ENCODE measurements at regions not wholly inside any gene's neighbourhood (a gene's known extent, or its start where the extent isn't known, plus 50 kb on each side); places are given as distances from the start of the nearest gene placed in this dataset.
A peak's percentile ranks its signal among the peaks of the same experiment; 100 is the strongest.
"Not testable (repeated sequence)": the region's sequence is repeated elsewhere in the genome, so short reads cannot be mapped to it uniquely, and the experiment has no call there.

DNA sequence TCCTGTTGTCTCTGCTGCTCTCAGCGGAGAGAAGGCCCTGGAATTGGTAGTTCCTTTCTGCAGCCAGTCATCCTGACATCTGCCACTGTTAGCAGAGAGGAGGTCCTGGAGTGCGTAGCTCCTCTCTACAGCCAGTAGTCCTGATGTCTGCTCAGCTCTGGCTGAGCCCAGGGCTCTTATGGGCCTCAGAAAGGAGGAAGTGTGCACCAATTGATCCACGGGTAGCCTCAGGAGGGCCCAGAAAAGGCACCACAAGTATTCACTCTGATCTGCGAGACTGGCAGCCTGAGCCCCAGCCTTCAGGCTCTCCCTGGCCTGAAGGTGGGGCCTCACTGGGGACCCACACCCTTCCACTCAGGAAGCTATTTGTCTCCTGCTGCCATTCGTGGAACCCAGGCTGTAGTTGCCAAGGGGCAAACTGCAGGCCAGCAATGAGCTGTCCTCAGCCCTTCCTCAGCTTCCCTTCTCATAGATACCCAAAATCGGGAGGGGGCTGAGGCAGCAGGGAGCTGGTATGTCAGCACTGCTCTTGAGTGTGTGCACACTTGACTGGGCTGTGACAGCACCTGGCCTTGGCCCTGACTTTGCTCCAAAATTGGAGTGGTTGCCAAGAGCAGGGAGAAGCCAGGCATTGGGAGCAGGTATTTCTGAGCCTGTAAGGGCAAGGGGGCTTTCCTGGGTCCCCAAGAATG is 1049.5 kb upstream of the ACO1 start:
- no peak for DNase-seq

DNA sequence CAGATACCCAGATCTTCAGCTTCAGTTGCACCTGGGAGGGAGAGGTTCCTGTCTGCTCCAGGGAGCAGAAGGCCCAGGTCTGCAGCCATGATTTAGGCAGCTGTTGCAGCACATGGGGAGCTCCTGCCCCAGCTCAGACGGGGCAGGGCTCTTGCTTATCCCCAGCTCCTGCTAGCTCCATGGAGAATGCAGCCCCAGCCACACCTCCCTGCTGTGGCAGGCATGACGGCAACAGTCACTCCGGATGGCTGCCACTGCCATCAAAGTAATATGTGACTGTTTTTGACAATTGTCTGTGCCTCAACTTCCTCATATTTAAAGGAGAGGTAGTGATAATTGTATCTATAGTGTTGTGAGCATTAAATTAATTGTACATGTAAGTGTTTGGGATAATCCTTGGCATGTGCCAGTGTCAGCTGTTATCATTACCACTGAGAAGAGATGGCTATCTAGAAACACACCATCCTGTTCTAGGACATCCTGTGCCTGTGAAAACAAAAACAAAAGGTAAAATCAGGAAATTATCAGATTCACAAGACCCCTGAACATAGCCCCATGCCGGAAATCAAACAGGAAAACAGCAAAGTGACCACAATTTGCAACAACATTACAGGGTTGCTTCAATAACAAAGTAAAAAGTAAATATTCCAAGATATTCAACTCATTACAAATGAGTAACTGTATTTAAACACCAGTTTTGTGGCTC is 1048.8 kb upstream of the ACO1 start:
- no peak for DNase-seq

DNA sequence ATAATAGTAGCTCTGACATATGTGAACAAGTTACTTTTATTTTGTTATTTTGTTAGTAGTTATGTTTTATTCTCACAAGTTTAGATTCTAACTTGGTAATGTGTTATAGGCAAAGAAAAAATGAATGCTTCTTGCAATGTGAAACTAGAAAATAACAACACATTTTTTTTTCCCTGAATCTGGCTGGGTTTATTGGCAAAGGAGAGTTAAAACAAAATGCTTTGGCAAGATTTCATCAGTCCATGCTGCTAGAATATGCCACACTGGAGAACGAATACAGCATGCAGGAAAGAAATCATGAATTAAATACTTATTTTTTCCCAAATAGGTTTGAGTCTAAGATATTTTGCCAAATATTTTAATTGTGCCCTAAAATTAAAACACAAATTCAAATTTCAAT is 1048.1 kb upstream of the ACO1 start:
- DNase-seq: no peak

DNA sequence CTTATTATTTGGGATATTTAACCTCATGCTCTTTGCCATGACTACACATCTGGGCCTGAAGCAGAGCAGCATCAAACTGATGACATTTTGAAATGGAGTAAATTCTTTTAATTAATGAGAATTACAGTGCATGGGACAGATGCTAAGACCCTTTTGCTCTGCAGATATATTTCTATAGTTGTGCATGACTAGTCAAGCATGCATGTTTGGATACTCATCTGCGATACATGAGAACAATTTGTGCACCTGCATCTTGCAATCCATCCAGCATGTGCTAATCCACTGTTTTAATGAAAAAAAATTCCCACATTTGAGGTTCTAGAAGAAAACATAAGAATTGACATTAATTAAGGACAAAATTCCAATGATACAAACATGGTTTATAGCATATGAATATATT is 1047.6 kb upstream of the ACO1 start:
- no peak for DNase-seq

DNA sequence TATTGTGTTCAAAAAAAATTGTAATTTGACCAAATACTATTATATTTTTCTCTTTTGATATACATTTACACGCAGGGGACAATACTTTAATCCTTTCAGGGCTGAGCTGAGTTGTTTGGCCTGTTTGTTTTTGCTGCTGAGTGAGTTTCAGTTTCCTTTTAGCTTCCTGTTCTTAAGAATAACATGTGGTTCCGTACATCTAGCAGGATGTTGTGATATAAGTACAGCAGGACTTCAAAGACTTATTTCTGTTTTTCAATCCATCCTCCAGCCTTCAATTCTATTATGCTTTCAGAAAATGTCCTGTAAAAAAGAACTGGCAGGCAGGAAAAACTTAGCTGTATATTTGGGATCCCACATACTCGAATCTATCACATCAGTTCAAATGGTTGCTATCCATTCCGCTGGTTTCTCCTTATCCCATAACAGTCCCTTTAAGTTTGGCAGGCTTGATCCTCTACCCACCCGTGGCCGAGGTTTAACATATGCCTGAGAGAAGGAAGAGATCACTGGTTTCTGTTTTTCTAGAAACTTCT is 1037.3 kb upstream of the ACO1 start:
- peak; percentile 68 for DNase-seq

DNA sequence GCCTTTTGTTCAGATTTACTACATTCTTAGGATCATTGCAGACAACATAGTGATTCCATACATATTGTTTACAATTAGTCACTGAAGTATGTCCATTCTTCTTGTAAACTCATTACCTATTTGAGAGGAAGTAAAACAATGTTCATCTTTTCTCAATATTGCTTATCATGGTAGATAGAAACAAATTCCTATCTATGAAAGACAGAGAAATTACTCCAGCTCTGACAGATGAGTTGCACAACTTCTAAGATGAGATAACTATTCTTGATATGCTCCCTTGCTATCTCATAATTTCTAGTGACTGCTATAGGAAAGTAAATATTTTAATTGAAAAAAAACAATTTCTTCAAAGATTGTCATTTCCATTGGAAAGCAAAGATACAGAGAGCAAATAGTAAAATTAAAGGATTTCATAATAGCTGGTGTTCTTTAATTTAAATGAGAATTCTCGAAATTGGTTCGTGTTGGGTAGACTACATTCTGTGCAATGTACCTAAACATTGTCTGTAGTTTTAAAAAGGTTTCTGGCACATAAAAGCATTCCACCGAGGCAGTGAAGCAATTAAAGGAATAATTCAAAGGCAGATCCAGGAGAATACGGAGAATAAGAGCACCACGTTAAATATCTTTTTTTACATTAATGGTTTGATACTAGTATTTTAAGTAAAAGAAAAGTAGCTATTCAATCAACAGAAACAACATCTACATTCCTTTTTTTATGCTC is 1029.1 kb upstream of the ACO1 start:
- DNase-seq: no peak

DNA sequence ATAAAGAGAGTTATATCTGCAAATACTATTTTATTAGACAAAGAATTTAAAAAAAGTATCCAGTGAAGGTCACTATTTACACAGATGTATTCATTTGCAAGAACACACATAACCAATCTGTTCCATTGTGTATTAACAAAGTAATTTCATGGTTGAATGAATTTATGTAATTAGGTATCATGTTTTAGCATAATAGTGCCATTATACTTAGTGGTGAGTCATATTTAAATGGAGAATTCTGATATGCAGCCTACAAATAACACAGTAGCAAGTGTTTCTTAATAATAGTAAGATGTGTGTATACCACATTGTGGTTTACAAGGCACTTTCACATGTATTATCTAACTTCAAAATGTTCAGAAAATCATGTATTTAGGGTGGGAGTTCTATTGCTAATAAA is 1028.5 kb upstream of the ACO1 start:
- no peak for DNase-seq

DNA sequence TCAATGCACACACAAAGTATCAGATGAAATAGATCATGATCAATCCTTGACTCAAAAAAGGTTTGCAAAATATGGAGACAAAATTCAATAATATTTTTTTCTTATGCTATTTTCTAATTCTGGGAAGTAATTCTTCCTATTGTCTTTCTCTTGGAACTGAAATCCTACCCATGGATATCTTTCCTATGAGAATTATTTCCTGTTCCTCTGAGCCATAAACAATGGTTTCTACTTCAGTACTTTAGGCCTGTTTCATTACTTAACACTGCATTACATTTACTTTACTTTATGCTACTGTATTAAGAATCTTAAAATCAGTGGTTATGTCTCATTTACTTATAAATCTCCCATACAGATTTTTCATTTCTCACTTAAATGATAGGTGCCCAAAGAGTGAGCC is 1025.4 kb upstream of the ACO1 start:
- no peak for DNase-seq

DNA sequence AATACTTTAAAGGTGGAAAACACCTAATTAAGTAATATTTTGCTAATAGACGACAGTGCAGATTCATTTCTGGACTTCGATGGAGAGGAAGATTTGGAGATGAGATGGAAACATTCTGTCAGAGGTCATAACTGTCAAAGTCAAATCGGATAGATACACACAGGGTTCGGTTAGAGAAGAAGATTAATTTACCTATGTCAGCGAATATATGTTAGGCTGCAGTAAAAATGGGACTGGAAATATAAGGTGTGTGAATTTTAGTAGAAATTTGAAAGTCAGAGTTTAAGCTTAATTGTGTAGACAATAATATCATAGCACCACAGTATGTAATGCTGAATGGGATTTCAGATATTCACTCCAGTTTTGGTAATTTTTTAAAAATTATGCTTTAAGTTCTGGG is 1020.3 kb upstream of the ACO1 start:
- DNase-seq: no peak

DNA sequence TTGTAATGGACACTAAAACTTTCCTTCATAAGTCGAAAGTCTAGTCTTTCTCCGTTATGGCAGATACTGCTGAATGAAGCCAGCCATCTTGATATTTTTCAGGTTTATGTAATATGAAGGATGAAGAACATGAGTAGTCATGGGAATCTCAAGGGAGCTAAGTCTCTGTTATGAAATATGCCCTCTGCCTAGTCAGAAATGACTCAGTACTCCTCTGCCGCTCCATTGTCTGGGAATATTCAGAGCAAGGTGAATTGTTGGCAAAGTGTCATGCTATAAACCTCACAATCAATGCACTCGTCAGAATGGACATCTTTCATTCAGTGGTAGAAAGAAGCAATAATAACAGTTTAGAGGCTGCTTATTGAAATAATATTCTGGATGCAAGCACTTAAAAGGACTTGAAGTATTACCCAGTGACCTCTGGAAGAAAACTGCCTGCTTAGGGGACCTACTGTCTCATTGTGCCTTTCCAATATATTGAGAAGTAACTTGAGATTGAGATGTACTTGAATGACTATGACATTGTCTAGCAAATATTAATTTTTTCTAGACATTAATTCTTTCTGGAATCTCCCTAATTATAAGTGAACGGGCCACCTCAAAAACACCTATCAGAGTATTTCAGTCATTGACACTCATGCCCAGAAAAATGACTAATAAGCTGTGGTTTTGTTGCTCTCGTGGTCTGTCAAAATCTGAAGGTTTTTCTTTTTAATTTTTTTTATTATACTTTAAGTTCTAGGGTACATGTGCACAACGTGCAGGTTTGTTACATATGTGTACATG is 1011.5 kb upstream of the ACO1 start:
- DNase-seq: no peak

DNA sequence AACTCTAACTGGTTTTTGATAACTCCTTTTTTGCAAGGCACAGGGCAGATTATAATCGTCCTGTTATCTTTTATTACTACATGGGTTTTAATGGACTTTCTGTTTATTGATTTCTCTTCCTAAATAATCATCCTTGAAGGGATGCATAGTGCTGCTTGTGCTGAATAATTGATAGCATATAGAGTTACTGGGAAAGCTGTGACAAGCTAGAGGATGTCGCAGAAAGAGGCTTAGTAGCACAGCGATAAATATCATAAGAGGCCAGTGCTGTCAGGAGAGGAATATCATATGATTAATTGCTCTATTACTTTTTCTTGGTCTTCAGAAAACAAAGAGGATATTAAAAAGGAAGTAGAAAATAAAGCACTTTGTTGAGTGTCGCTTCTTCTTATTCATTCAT is 1007.1 kb upstream of the ACO1 start:
- no peak for DNase-seq

DNA sequence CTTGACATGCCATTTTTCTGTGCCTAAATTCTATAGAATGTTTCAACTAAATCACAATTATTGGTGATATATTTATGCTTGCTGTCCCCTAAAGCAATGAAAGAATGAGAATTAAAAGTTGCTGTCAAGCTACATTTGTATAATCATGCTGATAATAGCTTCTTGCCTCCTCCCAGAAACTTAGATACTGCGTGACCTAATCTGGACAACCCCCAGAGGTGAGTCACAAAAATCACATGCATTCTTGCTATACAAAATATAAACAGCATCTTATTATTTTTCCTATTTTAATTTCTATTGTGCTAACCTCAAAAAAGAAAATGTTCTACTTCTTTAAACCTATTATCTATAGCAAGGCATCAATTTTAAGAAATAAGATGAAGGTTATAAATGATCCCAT is 995.8 kb upstream of the ACO1 start:
- no peak for DNase-seq

DNA sequence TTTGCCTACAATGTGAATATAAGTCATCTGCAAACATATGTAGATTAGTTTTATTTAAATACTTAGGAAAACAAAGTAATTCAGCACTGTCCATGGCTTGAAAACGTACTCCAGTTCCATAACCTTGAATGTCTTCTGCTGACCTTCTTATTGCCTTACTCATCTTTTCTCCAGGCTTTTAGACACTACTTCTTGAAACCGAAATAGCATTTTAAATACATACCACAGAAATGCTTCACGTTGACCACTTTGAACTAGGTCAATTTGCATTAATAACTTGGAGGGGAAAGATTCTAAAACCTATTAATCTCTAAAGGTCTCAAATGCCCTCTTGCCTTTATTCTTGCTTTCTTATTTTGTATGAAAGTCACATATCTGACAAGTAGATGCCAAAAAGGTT is 995.4 kb upstream of the ACO1 start:
- DNase-seq: no peak

DNA sequence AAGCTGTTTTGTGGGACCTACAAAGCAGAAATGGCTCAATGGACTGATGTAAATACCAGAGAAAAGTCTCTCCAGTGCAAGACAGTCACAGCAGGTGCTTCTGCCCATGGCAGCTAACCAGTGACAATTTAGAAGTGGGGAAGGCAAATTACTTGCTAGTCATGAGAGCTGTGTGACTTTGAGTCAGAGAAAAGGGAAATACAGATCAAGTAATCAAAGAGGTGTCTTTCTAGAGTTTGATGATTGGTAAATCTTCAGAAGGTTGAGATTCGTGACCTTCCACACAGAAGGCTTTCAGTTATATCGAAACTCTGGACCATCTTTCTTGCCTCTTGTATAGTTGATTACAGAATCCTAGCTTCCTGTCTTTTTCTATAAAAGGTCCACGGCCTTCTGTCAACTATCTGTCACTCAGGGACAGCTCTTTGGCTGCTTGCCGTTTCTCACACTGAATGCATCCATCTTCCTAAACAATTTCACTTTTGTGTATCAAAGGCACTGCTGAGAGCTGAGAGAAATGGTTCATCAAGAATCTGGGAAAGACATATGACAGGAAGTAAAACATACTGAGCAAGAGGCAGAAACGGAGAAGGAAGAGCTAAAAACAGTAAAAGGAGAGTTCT is 993.9 kb upstream of the ACO1 start:
- DNase-seq: no peak

DNA sequence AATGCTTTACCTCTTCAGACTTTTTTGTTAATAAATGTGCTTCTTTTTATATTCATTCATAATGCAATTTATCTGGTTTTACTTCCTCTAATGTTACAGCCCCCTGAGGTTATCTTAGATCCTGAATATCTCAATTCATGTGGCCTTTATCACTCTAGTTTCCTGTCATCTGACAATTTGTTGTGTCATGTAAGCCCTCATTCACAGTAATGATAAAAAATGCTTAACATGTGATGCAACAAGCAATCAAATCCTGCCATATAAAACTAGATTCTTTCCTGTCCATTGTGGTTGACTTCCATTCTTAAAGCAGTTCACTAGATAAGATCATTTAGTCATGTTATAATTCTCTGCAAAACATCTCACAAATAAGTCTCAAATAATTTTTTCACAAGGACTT is 991.2 kb upstream of the ACO1 start:
- no peak for DNase-seq

DNA sequence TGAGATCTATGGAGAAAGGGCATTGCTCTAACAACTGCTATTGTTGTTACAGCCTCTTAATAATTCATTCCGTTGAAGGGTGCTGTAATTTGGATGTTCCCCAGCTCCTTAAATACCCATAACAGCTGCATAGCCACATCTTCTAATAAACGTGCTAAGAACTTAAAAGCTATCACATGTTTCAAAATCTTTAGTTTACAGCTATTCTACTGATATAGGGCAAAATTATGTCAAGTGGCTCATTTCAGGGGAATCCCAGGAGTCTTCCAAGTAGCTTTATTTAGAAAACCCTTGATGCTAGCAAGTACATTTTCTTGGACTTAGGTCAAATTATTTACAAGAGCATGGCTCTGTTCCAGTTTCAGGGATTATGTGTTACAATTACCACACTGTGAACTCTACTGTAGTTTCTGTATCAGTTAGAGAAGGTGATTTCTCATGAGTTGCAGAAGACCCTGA is 990.4 kb upstream of the ACO1 start:
- DNase-seq: no peak

DNA sequence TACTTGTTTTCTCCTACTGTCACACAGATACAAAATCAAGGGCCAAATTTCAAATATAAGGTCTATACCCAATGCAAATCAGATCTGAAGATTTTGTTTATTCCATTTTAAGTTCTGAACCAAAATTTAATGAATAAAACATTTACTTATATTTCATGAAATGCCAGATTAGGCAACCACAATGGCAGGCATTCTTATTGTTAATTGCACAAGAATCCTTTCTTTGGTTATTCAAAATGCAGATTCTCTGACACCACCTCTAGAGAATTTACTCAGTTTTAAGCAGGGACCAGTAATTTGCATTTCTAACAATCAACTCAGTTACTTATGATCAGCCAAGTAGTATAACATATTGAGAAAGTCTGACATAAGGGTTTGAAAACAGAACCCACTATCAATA is 972.4 kb upstream of the ACO1 start:
- DNase-seq: no peak

DNA sequence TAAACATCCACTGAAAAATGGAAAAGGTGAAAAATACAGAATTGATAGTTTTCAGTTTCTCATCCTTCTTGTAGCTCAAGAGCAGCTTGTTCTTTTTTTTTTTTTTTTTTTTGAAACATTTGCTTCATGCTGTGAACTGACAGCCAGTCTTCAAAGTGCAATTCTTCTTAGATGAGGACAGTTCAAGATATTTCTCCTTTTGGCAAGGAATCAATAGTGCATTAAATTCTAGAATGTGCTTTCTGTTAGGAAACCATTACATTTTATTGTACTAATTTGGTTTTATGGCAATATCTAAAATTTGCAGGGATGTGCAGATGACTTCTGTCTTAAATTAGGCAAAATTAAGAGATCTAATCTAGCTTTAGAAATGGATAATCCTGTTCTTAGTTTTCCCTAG is 969.3 kb upstream of the ACO1 start:
- DNase-seq: no peak

DNA sequence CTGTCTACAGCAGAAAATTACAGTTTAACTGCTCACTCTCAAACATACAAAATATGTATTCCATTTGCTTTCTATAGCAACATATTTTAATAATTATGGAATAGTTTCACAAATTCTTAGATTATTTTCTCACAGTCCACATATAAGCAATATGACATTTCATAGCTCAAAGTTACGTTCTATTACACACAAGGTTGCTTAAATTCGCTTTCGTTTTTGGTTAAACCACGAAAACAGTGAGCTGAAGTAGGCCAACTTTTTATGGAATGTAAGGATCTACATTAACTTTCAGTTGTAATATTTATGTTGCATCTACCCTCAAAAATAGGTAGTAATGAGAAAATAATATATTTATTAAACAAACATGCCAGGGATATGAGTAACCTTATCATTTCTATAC is 966.0 kb upstream of the ACO1 start:
- no peak for DNase-seq

DNA sequence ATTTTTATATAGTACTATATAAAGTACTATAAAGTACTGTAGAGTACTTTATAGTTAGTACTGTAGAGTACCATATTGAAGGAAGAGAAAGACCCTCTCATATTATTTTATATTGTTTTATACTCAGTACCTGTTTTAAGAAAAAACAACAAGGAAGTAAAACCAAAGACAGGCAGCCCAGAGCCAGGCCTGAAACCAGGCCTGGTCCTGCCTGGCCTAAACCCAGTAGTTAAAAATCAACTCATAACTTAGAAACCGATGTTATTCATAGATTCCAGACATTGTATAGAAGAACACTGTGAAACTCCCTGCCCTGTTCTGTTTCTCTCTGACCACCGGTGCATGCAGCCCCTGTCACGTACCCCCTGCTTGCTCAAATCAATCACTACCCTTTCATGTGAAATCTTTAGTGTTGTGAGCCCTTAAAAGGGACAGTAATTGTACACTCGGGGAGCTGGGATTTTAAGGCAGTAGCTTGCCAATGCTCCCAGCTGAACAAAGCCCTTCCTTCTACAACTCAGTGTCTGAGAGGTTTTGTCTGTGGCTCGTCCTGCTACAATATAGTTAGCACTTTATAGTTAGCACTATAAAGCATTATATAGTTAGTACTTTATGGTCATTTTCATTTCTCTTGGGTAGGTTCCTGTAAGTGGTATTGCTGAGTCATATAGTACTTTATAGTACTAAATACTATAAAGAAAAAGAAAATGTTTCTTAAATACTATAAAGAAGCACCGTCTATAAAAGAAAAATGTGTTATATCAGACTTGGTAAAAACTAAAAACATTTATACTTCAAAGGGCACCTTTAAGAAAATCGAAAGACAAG is 940.6 kb upstream of the ACO1 start:
- not testable (repeated sequence) for DNase-seq

DNA sequence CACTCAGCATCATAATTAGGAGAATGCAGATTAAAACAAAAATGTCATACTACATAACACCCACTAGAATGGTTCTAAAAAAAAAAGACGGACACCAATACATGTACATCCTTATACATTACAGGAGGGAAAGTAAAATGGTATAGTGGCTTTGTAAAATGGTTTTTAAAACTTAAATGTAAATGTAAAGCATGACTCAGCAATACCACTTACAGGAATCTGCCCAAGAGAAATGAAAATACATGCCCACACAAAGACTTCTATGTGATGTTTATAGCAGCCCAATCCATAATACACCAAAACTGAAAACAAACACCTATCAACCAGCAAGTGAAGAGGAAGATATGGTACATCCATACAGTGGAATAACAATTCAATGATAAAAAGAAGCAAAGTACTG is 939.1 kb upstream of the ACO1 start:
- no peak for DNase-seq

DNA sequence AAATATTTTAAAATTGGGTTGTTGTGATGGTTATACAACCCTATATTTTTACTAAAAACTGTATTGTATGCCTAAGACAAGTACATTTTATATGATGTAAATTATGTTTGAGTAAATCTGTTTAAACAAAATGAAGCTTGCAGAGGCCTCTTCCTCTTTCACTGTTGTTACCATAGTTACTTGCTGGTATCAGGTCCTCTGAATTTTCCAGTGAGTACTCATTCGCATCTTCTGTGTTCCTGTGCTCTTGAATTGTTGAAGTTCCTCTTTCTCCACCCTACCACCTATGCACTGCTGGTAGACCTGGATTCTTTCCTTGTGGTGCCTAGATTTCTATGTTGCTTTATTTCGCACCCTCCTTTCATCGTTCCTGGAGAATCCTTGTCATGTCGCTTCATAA is 938.5 kb upstream of the ACO1 start:
- no peak for DNase-seq
